ENCODE measurements at regions not wholly inside any gene's neighbourhood (a gene's known extent, or its start where the extent isn't known, plus 50 kb on each side); places are given as distances from the start of the nearest gene placed in this dataset.

GRCh38 chr11:104817973-104818372 is 80.3 kb downstream of the CASP12 start:
- H2BK5ac ChIP-seq (ENCODE audit: low read depth, low read length, poor library complexity, severe bottlenecking) = no peak overlapping the region
- POLR2A ChIA-PET (ENCODE audit: unreplicated experiment) = no interaction called here
- H3K4me3 ChIP-seq (ENCODE audit: insufficient read depth, low read depth, low read length) = no peak overlapping the region
- H2BK20ac ChIP-seq (ENCODE audit: low read depth, low read length) = no peak overlapping the region
- H3K27ac ChIP-seq (ENCODE audit: insufficient read depth, low read length) = no peak overlapping the region
- no peak overlapping the region for H3K9ac ChIP-seq (ENCODE audit: low read depth, low read length)
- no CpG with 5 or more reads among the region's 3 CpGs for WGBS, 2 experiments (ENCODE audit: extremely low coverage in 2 of 2, insufficient read length in 1 of 2)
- no peak overlapping the region for H3K4ac ChIP-seq (ENCODE audit: low read depth, low read length)
- TF ChIP-seq ELK1 (IDR thresholded peaks at IDR 0.05; ENCODE audit: borderline replicate concordance, low read depth, low read length) (no peak), RFX5 (IDR thresholded peaks at IDR 0.05; ENCODE audit: low read depth, low read length) (no peak), MXI1 (IDR thresholded peaks at IDR 0.05; ENCODE audit: borderline replicate concordance, low read depth, low read length) (no peak), FOS (IDR thresholded peaks at IDR 0.05; ENCODE audit: low read depth, low read length) (no peak), CHD1 (IDR thresholded peaks at IDR 0.05; ENCODE audit: low read depth, low read length) (no peak), CTCF (conservative IDR thresholded peaks at IDR 0.05; ENCODE audit: low read depth, low read length) (no peak), BHLHE40 (IDR thresholded peaks at IDR 0.05; ENCODE audit: low read depth, low read length) (no peak), SMC3 (IDR thresholded peaks at IDR 0.05; ENCODE audit: low read depth, low read length) (no peak), RAD21 (IDR thresholded peaks at IDR 0.05; ENCODE audit: low read length) (no peak)
- no peaks in the 10 kb centered on the region for H3K27me3 ChIP-seq (ENCODE audit: control insufficient read depth, insufficient read depth, low read length)
- no peak overlapping the region for H3K4me2 ChIP-seq (ENCODE audit: low read depth, low read length)
- H4K5ac ChIP-seq (ENCODE audit: low read depth, low read length) = no peak overlapping the region
- H2BK120ac ChIP-seq (ENCODE audit: low read depth, low read length) = no peak overlapping the region
- no TSS peak for BruUV-seq (replicated peaks)
- no peak overlapping the region for H3K56ac ChIP-seq (ENCODE audit: extremely low read depth, insufficient read depth, low read length)
- no peak for DNase-seq
- CTCF ChIA-PET = no interaction called here
- no peak overlapping the region for H2AK5ac ChIP-seq (ENCODE audit: low read depth, low read length)
- no peak overlapping the region for H2AFZ ChIP-seq (replicated peaks; ENCODE audit: low read length, poor library complexity)
- no peaks in the 10 kb centered on the region for H3K4me1 ChIP-seq (ENCODE audit: control insufficient read depth, insufficient read depth, low read length)
- no peak overlapping the region for H3K23ac ChIP-seq (ENCODE audit: low read depth, low read length)
- H3K14ac ChIP-seq (replicated peaks; ENCODE audit: low read depth, low read length) = no peak overlapping the region
- H3K79me1 ChIP-seq (ENCODE audit: low read depth in 1 of 2, low read length in 2 of 2) = no peaks in the 10 kb centered on the region
- intact Hi-C loops (cut with micrococcal nuclease) (no loop called here), dilution Hi-C loops (cut with HindIII; ENCODE audit: low sequenced_read_pairs, unreplicated experiment) (no loop called here), in situ Hi-C loops (cut with MboI; ENCODE audit: low sequenced_read_pairs) (no loop called here)
- H3K18ac ChIP-seq (ENCODE audit: low read depth, low read length) = no peak overlapping the region
- H4K8ac ChIP-seq (ENCODE audit: low read depth in 2 of 2, low read length in 2 of 2) = no peak overlapping the region
- H3K9me1 ChIP-seq (ENCODE audit: insufficient read depth, low read length) = no peaks in the 10 kb centered on the region
- H4K20me1 ChIP-seq (ENCODE audit: insufficient read depth, low read length) = no peaks in the 10 kb centered on the region
- no peak overlapping the region for H4K91ac ChIP-seq (ENCODE audit: insufficient read depth, low read depth, low read length)
- H2BK15ac ChIP-seq (ENCODE audit: low read depth, low read length) = no peak overlapping the region
- H2AK9ac ChIP-seq (replicated peaks; ENCODE audit: low read depth, low read length, poor library complexity) = no peak overlapping the region
- no peaks in the 10 kb centered on the region for H3K36me3 ChIP-seq (ENCODE audit: control insufficient read depth, insufficient read depth, low read length)
- no peak for ATAC-seq (ENCODE audit: low read depth)
- H3K9me3 ChIP-seq (ENCODE audit: control insufficient read depth, insufficient read depth, low read length) = no peaks in the 10 kb centered on the region

All from IMR-90 (cell line).